Smooth muscle cell (in vitro differentiated cells): ENCODE measurements at regions not wholly inside any gene's neighbourhood (a gene's known extent, or its start where the extent isn't known, plus 50 kb on each side); places are given as distances from the start of the nearest gene placed in this dataset.

Source experiments
- DNase-seq: peaks from one replicate; lab custom pipeline; 2025; ENCODE audit not compliant: unreplicated experiment; lab: John Stamatoyannopoulos, UW
- H2AFZ ChIP-seq: fragments of 200-600 bp; sonication (generic); 2 replicates; pipeline ENCODE4 v1.6.0; 2016; ENCODE audit warnings: antibody characterized with exemption, low read depth, mild to moderate bottlenecking
- H3F3A ChIP-seq: fragments of 200-600 bp; sonication (generic); 2 replicates; pipeline ENCODE4 v1.6.0; 2017; ENCODE audit warnings: antibody characterized with exemption, low read depth
- H3K27ac ChIP-seq: fragments of 200-600 bp; sonication (generic); 2 replicates; pipeline ENCODE4 v1.5.1; 2016; ENCODE audit warnings: low read depth, mild to moderate bottlenecking
- H3K27me3 ChIP-seq: fragments of 200-600 bp; sonication (generic); 2 replicates; pipeline ENCODE4 v1.6.1; 2016; ENCODE audit warnings: low read depth, mild to moderate bottlenecking
- H3K36me3 ChIP-seq: fragments of 200-600 bp; sonication (generic); 2 replicates; pipeline ENCODE4 v1.5.1; 2016; ENCODE audit warnings: low read depth
- H3K4me1 ChIP-seq: fragments of 200-600 bp; sonication (generic); 2 replicates; pipeline ENCODE4 v1.5.1; 2016; ENCODE audit warnings: low read depth
- H3K4me2 ChIP-seq: fragments of 200-600 bp; sonication (generic); 2 replicates; pipeline ENCODE4 v1.6.0; 2016; ENCODE audit warnings: mild to moderate bottlenecking
- H3K4me3 ChIP-seq: fragments of 200-600 bp; sonication (generic); 2 replicates; pipeline ENCODE4 v1.5.1; 2016; ENCODE audit warnings: mild to moderate bottlenecking
- H3K79me2 ChIP-seq: fragments of 200-600 bp; sonication (generic); 2 replicates; pipeline ENCODE4 v1.6.0; 2016; ENCODE audit warnings: low read depth, mild to moderate bottlenecking
- H3K9ac ChIP-seq: fragments of 200-600 bp; sonication (generic); 2 replicates; pipeline ENCODE4 v1.6.0; 2016; ENCODE audit warnings: low read depth
- H3K9me3 ChIP-seq: fragments of 200-600 bp; sonication (generic); replicated peaks from 2 replicates; pipeline ENCODE4 v1.5.1; 2016; ENCODE audit warnings: low read depth
- H4K20me1 ChIP-seq: fragments of 200-600 bp; sonication (generic); 2 replicates; pipeline ENCODE4 v1.6.0; 2016; ENCODE audit warnings: low read depth
- CTCF ChIP-seq: fragments of 200-600 bp; sonication (generic); IDR thresholded peaks from 2 replicates; pipeline ENCODE4 v1.5.1; 2017; ENCODE audit warnings: borderline replicate concordance, mild to moderate bottlenecking, antibody characterized with exemption; ENCODE audit not compliant: insufficient read depth, poor library complexity, severe bottlenecking
- WGBS: methylation state at CpG from one replicate; pipeline ENCODE4 v1.1.7; 2016; ENCODE audit warnings: low lambda C conversion rate; 5-methylcytosine and 5-hydroxymethylcytosine counted together

DNA sequence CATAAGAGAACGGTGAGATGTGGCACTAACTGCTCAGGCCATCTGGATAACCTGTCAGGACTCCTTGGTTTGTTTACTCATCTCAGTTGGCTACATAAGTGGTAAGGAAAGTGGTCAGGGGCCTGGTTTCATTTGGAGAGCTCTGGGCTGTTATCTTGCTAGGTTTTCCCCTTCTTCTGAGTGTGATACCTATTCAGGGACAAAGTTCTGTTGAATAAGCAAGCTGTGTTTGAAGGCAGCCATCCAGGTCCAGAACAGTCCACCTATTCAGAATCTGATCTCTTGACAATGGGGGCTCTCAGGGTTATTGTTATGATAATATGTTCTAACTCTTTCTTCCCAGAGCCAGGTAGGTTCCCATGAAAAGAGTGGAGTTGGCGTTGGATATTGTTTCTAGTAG lies 194.9 kb downstream of the PAH start:
- Histone ChIP-seq H3K27ac (no peak overlapping the region), H3K4me2 (no peak overlapping the region), H3K4me3 (no peak overlapping the region), H2AFZ (no peak overlapping the region), H3K9ac (no peak overlapping the region), H3K36me3 (no peaks in the 10 kb centered on the region), H3K4me1 (no peaks in the 10 kb centered on the region), H3F3A (no peaks in the 10 kb centered on the region), H3K79me2 (no peaks in the 10 kb centered on the region), H3K27me3 (no peaks in the 10 kb centered on the region), H4K20me1 (no peaks in the 10 kb centered on the region), H3K9me3 (no peaks in the 10 kb centered on the region)
- no peak for TF ChIP-seq CTCF
- 91% methylated on average over 2 of the region's 2 CpGs for WGBS
- no peak for DNase-seq

DNA sequence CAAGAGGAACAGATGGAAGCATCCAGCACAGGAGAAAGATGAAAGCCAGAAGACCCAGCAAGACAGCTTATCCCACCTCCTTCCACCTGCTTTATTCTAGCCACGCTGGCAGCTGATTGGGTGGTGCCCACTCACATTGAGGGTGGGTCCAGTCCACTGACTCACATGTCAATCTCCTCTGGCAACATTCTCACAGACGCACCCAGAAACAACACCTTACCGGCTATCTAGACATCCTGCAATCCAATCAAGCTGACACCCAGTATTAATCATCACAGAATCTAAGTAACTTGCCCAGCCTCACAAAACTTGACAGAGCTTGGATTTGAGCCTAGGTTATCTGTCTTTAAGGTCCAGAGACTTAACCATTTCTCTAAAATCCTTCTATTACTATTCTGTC lies 208.9 kb downstream of the PAH start:
- Histone ChIP-seq H3K4me2 (no peak overlapping the region), H3K9ac (no peak overlapping the region), H2AFZ (no peak overlapping the region), H3K4me1 (no peaks in the 10 kb centered on the region), H3F3A (no peaks in the 10 kb centered on the region), H3K9me3 (no peaks in the 10 kb centered on the region), H3K79me2 (no peaks in the 10 kb centered on the region), H4K20me1 (no peaks in the 10 kb centered on the region), H3K27me3 (no peaks in the 10 kb centered on the region), H3K27ac (no peak overlapping the region), H3K36me3 (no peaks in the 10 kb centered on the region), H3K4me3 (no peak overlapping the region)
- no peak for TF ChIP-seq CTCF
- DNase-seq = no peak
- 86% methylated on average over 3 of the region's 3 CpGs for WGBS

DNA sequence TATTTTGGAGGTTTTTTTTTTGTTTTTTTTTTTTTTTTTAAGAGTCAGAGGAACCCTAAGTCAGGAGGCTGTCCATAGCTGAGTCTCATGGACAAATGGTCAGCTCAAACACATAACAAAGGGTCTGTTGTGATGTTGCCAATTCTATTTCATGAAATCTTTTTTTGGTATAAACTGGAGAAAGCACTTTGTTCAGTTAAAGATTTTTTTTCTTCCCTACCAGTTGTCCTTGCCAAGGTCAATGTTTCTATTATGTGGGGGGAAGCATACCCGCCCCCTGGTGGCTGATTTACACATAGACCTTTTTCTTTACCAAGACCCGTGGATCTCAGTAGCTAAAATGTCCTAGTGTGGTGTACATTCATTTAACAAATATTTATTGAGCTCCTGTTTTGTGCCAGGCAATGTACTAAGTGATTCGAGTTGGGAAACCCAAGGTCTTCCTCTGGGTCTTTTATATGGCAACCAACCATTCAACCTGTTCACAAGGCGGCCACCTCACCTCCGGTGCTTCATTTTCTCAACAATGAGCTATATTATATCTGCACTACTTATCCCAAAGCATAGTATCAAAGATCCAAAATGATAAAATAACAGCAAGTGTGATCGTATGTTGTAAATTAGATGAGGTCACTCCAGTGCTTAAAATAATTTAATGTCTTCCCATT lies 214.5 kb downstream of the PAH start:
- Histone ChIP-seq H3F3A (no peaks in the 10 kb centered on the region), H3K27me3 (no peaks in the 10 kb centered on the region), H3K4me2 (no peak overlapping the region), H3K4me1 (no peaks in the 10 kb centered on the region), H2AFZ (no peak overlapping the region), H3K4me3 (no peak overlapping the region), H3K79me2 (no peaks in the 10 kb centered on the region), H3K9ac (no peak overlapping the region), H3K27ac (no peak overlapping the region), H3K36me3 (no peaks in the 10 kb centered on the region), H4K20me1 (no peaks in the 10 kb centered on the region), H3K9me3 (no peaks in the 10 kb centered on the region)
- TF ChIP-seq CTCF = peak; percentile 57
- DNase-seq = no peak
- 62% methylated on average over 6 of the region's 6 CpGs for WGBS

DNA sequence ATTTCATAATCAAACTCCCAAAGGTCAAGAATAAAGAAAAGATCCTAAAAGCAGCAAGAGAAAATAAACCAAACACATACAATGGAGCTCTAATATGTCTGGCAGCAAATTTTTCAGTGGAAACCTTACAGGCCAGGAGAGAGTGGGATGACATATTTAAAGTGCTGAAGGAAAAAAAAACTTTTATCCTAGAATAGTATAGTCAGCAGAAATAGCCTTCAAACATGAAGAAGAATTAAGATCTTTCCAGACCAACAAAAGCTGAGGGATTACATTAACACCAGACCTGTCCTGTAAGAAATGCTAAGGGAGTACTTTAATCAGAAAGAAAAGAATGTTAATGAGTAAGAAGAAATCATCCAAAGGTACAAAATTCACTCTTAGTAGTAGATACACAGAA lies 215.7 kb upstream of the IGF1 start:
- H3F3A ChIP-seq = no peaks in the 10 kb centered on the region
- H3K27me3 ChIP-seq = no peaks in the 10 kb centered on the region
- no peak overlapping the region for H3K27ac ChIP-seq
- H3K79me2 ChIP-seq = no peaks in the 10 kb centered on the region
- no peaks in the 10 kb centered on the region for H3K9me3 ChIP-seq
- TF ChIP-seq CTCF = no peak
- H4K20me1 ChIP-seq = no peaks in the 10 kb centered on the region
- no peak for DNase-seq
- H2AFZ ChIP-seq = no peak overlapping the region
- H3K9ac ChIP-seq = no peak overlapping the region
- no peaks in the 10 kb centered on the region for H3K4me1 ChIP-seq
- no peak overlapping the region for H3K4me3 ChIP-seq
- no peak overlapping the region for H3K4me2 ChIP-seq
- H3K36me3 ChIP-seq = no peaks in the 10 kb centered on the region
